T follicular helper cell (primary cell): ENCODE measurements at regions not wholly inside any gene's neighbourhood (a gene's known extent, or its start where the extent isn't known, plus 50 kb on each side); places are given as distances from the start of the nearest gene placed in this dataset.

Experiments used
- DNase-seq: peaks from one replicate; pipeline ENCODE4 v3.0.0-alpha.2; 2020; ENCODE audit warnings: low read depth

- no peak for DNase-seq
These were observed 53.9 kb downstream of the BARX1 start for GRCh38 chr9:93900971-93901861.

GRCh38 chr9:93900436-93900819 lies 54.7 kb downstream of the BARX1 start:
- DNase-seq: no peak

- DNase-seq: no peak
These were observed 55.3 kb downstream of the BARX1 start for GRCh38 chr9:93899609-93900435.

GRCh38 chr9:93898502-93899426 lies 56.4 kb downstream of the BARX1 start:
- no peak for DNase-seq

GRCh38 chr9:93898026-93898425 lies 57.1 kb downstream of the BARX1 start:
- no peak for DNase-seq

GRCh38 chr9:93897075-93897970 lies 57.8 kb downstream of the BARX1 start:
- no peak for DNase-seq

GRCh38 chr9:93896496-93897033 lies 58.6 kb downstream of the BARX1 start:
- no peak for DNase-seq

GRCh38 chr9:93896093-93896492 lies 59.1 kb downstream of the BARX1 start:
- DNase-seq: no peak

- DNase-seq: no peak
These were observed 59.6 kb downstream of the BARX1 start for GRCh38 chr9:93895535-93895934.

- no peak for DNase-seq
These were observed 60.5 kb downstream of the BARX1 start for GRCh38 chr9:93894691-93895079.

GRCh38 chr9:93893899-93894690 lies 61.1 kb downstream of the BARX1 start:
- DNase-seq: no peak

GRCh38 chr9:93893194-93893593 lies 62.0 kb downstream of the BARX1 start:
- no peak for DNase-seq

- no peak for DNase-seq
These were observed 62.4 kb downstream of the BARX1 start for GRCh38 chr9:93892748-93893147.

GRCh38 chr9:93891549-93892310 lies 63.4 kb downstream of the BARX1 start:
- DNase-seq: no peak

GRCh38 chr9:93891050-93891449 lies 64.1 kb downstream of the BARX1 start:
- no peak for DNase-seq

GRCh38 chr9:93890436-93890935 lies 64.7 kb downstream of the BARX1 start:
- no peak for DNase-seq

GRCh38 chr9:93886911-93887310 lies 68.2 kb downstream of the BARX1 start:
- DNase-seq: no peak

GRCh38 chr9:93884808-93885207 lies 70.3 kb downstream of the BARX1 start:
- DNase-seq: no peak
